Neuronal stem cell (in vitro differentiated cells): ENCODE measurements at regions not wholly inside any gene's neighbourhood (a gene's known extent, or its start where the extent isn't known, plus 50 kb on each side); places are given as distances from the start of the nearest gene placed in this dataset.

Source experiments
- DNase-seq: peaks from one replicate; pipeline ENCODE4 v3.0.0-alpha.2; 2013; ENCODE audit warnings: low spot score
- H2AFZ ChIP-seq: one replicate; pipeline ENCODE4 v1.6.1; 2013; ENCODE audit warnings: mild to moderate bottlenecking, low read length, inconsistent platforms
- H2AK5ac ChIP-seq: 2 replicates; pipeline ENCODE4 v1.6.1; 2013; ENCODE audit warnings: low read depth, mild to moderate bottlenecking, inconsistent platforms, low read length, moderate library complexity, mixed read lengths
- H2BK120ac ChIP-seq: 2 replicates; pipeline ENCODE4 v1.6.1; 2013; ENCODE audit warnings: low read depth, mild to moderate bottlenecking, inconsistent platforms, low read length, moderate library complexity, mixed read lengths
- H2BK12ac ChIP-seq: one replicate; pipeline ENCODE4 v1.6.1; 2013; ENCODE audit warnings: low read length, inconsistent platforms
- H2BK15ac ChIP-seq: 2 replicates; pipeline ENCODE4 v1.6.1; 2013; ENCODE audit warnings: mild to moderate bottlenecking, low read length, inconsistent platforms, mixed read lengths
- H2BK5ac ChIP-seq: one replicate; pipeline ENCODE4 v1.6.1; 2013; ENCODE audit warnings: inconsistent platforms, mild to moderate bottlenecking, low read length, moderate library complexity
- H3K14ac ChIP-seq: one replicate; pipeline ENCODE4 v1.6.1; 2013; ENCODE audit warnings: low read length, inconsistent platforms
- H3K18ac ChIP-seq: 2 replicates; pipeline ENCODE4 v1.6.1; 2013; ENCODE audit warnings: low read length, inconsistent platforms
- H3K23ac ChIP-seq: 2 replicates; pipeline ENCODE4 v1.6.1; 2013; ENCODE audit warnings: low read depth, mild to moderate bottlenecking, mixed read lengths, low read length, inconsistent platforms; ENCODE audit not compliant: poor library complexity
- H3K27ac ChIP-seq: replicated peaks from 3 replicates; pipeline ENCODE4 v1.5.1; 2013; ENCODE audit warnings: low read length, inconsistent platforms
- H3K27me3 ChIP-seq, 3 experiments: 2 replicates each; pipeline ENCODE4 v1.6.1; 2013; ENCODE audit warnings: low read length in 3 of 3, mild to moderate bottlenecking in 2 of 3, inconsistent platforms in 1 of 3, low read depth in 1 of 3, mixed read lengths in 1 of 3, moderate library complexity in 1 of 3; ENCODE audit not compliant: control insufficient read depth in 3 of 3, insufficient read depth in 3 of 3
- H3K36me3 ChIP-seq, 2 donors: replicated peaks in 1 of 2; 2 replicates each; pipeline ENCODE4 v1.6.1; 2013; ENCODE audit warnings: low read length in 2 of 2; ENCODE audit not compliant: control insufficient read depth in 2 of 2, insufficient read depth in 2 of 2
- H3K4ac ChIP-seq: 2 replicates; pipeline ENCODE4 v1.6.1; 2013; ENCODE audit warnings: inconsistent platforms, mild to moderate bottlenecking, low read length, moderate library complexity
- H3K4me1 ChIP-seq, 2 donors: 1 replicate in 1 of 2; 2 replicates in 1 of 2; pipeline ENCODE4 v1.6.1; 2013; ENCODE audit warnings: low read length in 2 of 2, low read depth in 1 of 2; ENCODE audit not compliant: control insufficient read depth in 2 of 2, insufficient read depth in 1 of 2
- H3K4me2 ChIP-seq: one replicate; pipeline ENCODE4 v1.6.1; 2013; ENCODE audit warnings: mild to moderate bottlenecking, low read length, inconsistent platforms; ENCODE audit not compliant: insufficient read depth, poor library complexity, severe bottlenecking
- H3K4me3 ChIP-seq, 2 donors: 2 replicates each; pipeline ENCODE4 v1.5.1; 2013; ENCODE audit warnings: low read length in 2 of 2, mild to moderate bottlenecking in 2 of 2, inconsistent platforms in 1 of 2, moderate library complexity in 1 of 2
- H3K79me1 ChIP-seq: one replicate; pipeline ENCODE4 v1.6.1; 2013; ENCODE audit warnings: low read depth, mild to moderate bottlenecking, inconsistent platforms, low read length, moderate library complexity
- H3K9ac ChIP-seq: one replicate; pipeline ENCODE4 v1.6.1; 2013; ENCODE audit warnings: mild to moderate bottlenecking, low read depth, low read length, inconsistent platforms; ENCODE audit not compliant: poor library complexity
- H3K9me3 ChIP-seq, 2 donors: replicated peaks in 1 of 2; 2 replicates each; pipeline versions ENCODE3 to v1.6.1; 2013; ENCODE audit warnings: low read length in 2 of 2, mild to moderate bottlenecking in 2 of 2, inconsistent platforms in 1 of 2, low read depth in 1 of 2, mixed read lengths in 1 of 2, moderate library complexity in 1 of 2; ENCODE audit not compliant: control insufficient read depth in 2 of 2, insufficient read depth in 1 of 2
- H4K8ac ChIP-seq: one replicate; pipeline ENCODE4 v1.6.1; 2013; ENCODE audit warnings: low read depth, mild to moderate bottlenecking, inconsistent platforms, low read length, moderate library complexity
- H4K91ac ChIP-seq: one replicate; pipeline ENCODE4 v1.6.1; 2013; ENCODE audit warnings: low read length, low read depth, mild to moderate bottlenecking, inconsistent platforms; ENCODE audit not compliant: poor library complexity
- WGBS, 2 donors: extraction: QIAGEN DNeasy Blood & Tissue Kit; methylation state at CpG; one replicate each; pipeline ENCODE4 v1.1.7; 2013; ENCODE audit warnings: missing lambda C conversion rate in 2 of 2, mixed read lengths in 1 of 2; ENCODE audit not compliant: insufficient read length in 2 of 2, insufficient replicate concordance in 1 of 2; ENCODE audit errors: extremely low coverage in 2 of 2; 5-methylcytosine and 5-hydroxymethylcytosine counted together

GRCh38 chr1:208951908-208952307, 631.6 kb upstream of the CAMK1G start:
- Histone ChIP-seq H3K9ac (no peak overlapping the region), H3K18ac (no peak overlapping the region), H3K4me1 (peaks cover 0 to 4% of the 10 kb centered on the region in 2 donors), H2BK120ac (no peak overlapping the region), H3K27me3 (no peaks in the 10 kb centered on the region), H4K8ac (no peak overlapping the region), H2BK15ac (no peak overlapping the region), H3K14ac (no peak overlapping the region), H3K4ac (no peak overlapping the region), H3K23ac (no peak overlapping the region), H3K4me3 (no peak overlapping the region), H2AK5ac (no peak overlapping the region), H3K27ac (no peak overlapping the region), H3K36me3 (no peaks in the 10 kb centered on the region), H4K91ac (no peak overlapping the region), H2AFZ (no peak overlapping the region), H3K9me3 (no peaks in the 10 kb centered on the region), H3K4me2 (no peak overlapping the region), H2BK12ac (no peak overlapping the region), H2BK5ac (no peak overlapping the region), H3K79me1 (no peaks in the 10 kb centered on the region)
- no peak for DNase-seq

GRCh38 chr1:208962867-208963266, 620.6 kb upstream of the CAMK1G start:
- no peak overlapping the region for H3K4me2 ChIP-seq
- H3K79me1 ChIP-seq, result no peaks in the 10 kb centered on the region
- no peaks in the 10 kb centered on the region for H3K4me1 ChIP-seq
- no peak overlapping the region for H4K91ac ChIP-seq
- no peak overlapping the region for H2AFZ ChIP-seq
- no peak overlapping the region for H2BK12ac ChIP-seq
- H3K27ac ChIP-seq, result no peak overlapping the region
- no peak overlapping the region for H2BK5ac ChIP-seq
- H2AK5ac ChIP-seq, result no peak overlapping the region
- no peak overlapping the region for H3K9ac ChIP-seq
- H3K23ac ChIP-seq, result no peak overlapping the region
- no peak overlapping the region for H4K8ac ChIP-seq
- H3K4ac ChIP-seq, result no peak overlapping the region
- H2BK120ac ChIP-seq, result no peak overlapping the region
- H3K9me3 ChIP-seq, result peaks cover 0 to 3% of the 10 kb centered on the region in 2 donors
- DNase-seq, result no peak
- no peak overlapping the region for H3K14ac ChIP-seq
- no peaks in the 10 kb centered on the region for H3K27me3 ChIP-seq
- H3K4me3 ChIP-seq, result no peak overlapping the region
- H2BK15ac ChIP-seq, result no peak overlapping the region
- no peak overlapping the region for H3K18ac ChIP-seq
- H3K36me3 ChIP-seq, result peaks cover 0 to 1% of the 10 kb centered on the region in 2 donors

- H3K23ac ChIP-seq, result no peak overlapping the region
- no peak overlapping the region for H2BK5ac ChIP-seq
- no peaks in the 10 kb centered on the region for H3K27me3 ChIP-seq
- H3K18ac ChIP-seq, result no peak overlapping the region
- H3K4me2 ChIP-seq, result no peak overlapping the region
- no peak overlapping the region for H2BK15ac ChIP-seq
- H3K27ac ChIP-seq, result no peak overlapping the region
- H3K14ac ChIP-seq, result no peak overlapping the region
- no peaks in the 10 kb centered on the region for H3K79me1 ChIP-seq
- no peak overlapping the region for H3K9ac ChIP-seq
- no peaks in the 10 kb centered on the region for H3K36me3 ChIP-seq
- DNase-seq, result no peak
- no peaks in the 10 kb centered on the region for H3K9me3 ChIP-seq
- no peaks in the 10 kb centered on the region for H3K4me1 ChIP-seq
- no peak overlapping the region for H3K4me3 ChIP-seq
- no peak overlapping the region for H2BK12ac ChIP-seq
- no peak overlapping the region for H2AK5ac ChIP-seq
- no peak overlapping the region for H2BK120ac ChIP-seq
- no peak overlapping the region for H3K4ac ChIP-seq
- H4K8ac ChIP-seq, result no peak overlapping the region
- no peak overlapping the region for H2AFZ ChIP-seq
- no peak overlapping the region for H4K91ac ChIP-seq
These were observed 618.2 kb upstream of the CAMK1G start for GRCh38 chr1:208965351-208965750.

- H3K4me1 ChIP-seq, result peaks cover 0 to 3% of the 10 kb centered on the region in 2 donors
- no peak overlapping the region for H3K4me2 ChIP-seq
- no peak overlapping the region for H3K9ac ChIP-seq
- no peaks in the 10 kb centered on the region for H3K9me3 ChIP-seq
- no peak for DNase-seq
- no peak overlapping the region for H3K23ac ChIP-seq
- H3K14ac ChIP-seq, result no peak overlapping the region
- H2BK12ac ChIP-seq, result no peak overlapping the region
- H3K79me1 ChIP-seq, result no peaks in the 10 kb centered on the region
- no peak overlapping the region for H4K91ac ChIP-seq
- no peak overlapping the region for H4K8ac ChIP-seq
- no peak overlapping the region for H2AK5ac ChIP-seq
- H2AFZ ChIP-seq, result no peak overlapping the region
- no peaks in the 10 kb centered on the region for H3K36me3 ChIP-seq
- H3K27me3 ChIP-seq, result no peaks in the 10 kb centered on the region
- H3K4ac ChIP-seq, result no peak overlapping the region
- no peak overlapping the region for H3K18ac ChIP-seq
- no peak overlapping the region for H2BK15ac ChIP-seq
- WGBS, 2 donors, result no CpG with 5 or more reads among the region's 4 CpGs
- no peak overlapping the region for H3K4me3 ChIP-seq
- no peak overlapping the region for H2BK120ac ChIP-seq
- H3K27ac ChIP-seq, result no peak overlapping the region
- H2BK5ac ChIP-seq, result no peak overlapping the region
These were observed 616.2 kb upstream of the CAMK1G start for GRCh38 chr1:208967334-208967733.
